Glomerular visceral epithelial cell (primary cell): ENCODE measurements at regions not wholly inside any gene's neighbourhood (a gene's known extent, or its start where the extent isn't known, plus 50 kb on each side); places are given as distances from the start of the nearest gene placed in this dataset.
"Not testable (repeated sequence)": the region's sequence is repeated elsewhere in the genome, so short reads cannot be mapped to it uniquely, and the experiment has no call there.

Experiments used
- DNase-seq: peaks from one replicate; pipeline ENCODE4 v3.0.0-alpha.2; 2016; ENCODE audit errors: extremely low spot score

DNA sequence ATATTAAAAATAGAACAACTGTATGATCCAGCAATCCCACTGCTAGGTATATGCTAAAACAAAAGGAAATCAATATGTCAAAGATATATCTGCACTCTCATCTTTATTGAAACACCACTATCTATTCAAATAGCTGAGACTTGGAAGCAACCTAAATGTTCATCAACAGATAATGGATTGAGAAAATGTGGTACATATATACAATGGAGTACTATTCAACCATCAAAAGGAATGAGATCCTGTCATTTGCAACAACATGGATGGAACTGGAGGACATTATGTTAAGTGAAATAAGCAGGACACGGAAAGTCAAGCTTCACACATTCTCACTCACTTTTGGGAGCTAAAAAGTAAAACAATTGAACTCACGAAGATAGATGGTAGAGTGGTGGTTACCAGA is 610.1 kb upstream of the SEMA3D start:
- DNase-seq = no peak

DNA sequence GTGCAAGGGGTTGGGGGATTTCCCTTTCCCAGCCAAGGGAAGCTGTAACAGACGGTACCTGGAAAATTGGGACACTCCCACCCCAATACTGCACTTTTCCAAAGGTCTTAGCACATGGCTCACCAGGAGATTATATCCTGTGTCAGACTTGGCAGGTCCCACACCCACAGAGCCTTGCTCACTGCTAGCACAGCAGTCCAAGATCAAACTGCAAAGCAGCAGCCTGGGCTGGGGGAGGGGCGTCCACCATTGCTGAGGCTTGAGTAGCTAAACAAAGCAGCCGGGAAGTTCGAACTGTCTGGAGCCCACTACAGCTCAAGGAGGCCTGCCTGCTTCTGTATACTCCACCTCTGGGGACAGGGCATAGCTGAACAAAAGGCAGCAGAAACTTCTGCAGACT is 604.2 kb upstream of the SEMA3D start:
- not testable (repeated sequence) for DNase-seq

DNA sequence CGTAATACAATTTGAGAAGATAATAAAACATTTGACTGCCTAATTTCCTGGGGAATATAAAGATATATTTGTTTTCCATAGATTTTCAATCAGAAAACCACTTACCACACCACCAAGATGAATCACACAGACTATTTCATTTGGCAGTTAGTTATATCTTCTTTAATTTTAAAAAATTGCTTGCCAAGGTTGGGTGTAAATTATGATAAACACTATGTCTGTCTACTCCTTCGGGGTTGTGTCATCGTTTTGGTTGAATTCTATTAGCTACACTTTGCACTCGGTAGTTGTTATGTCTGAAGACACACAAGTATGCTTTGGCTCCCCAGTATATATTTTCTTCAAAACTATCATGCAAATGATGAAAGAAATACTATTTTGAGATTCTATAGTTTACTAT is 594.8 kb upstream of the SEMA3D start:
- no peak for DNase-seq

DNA sequence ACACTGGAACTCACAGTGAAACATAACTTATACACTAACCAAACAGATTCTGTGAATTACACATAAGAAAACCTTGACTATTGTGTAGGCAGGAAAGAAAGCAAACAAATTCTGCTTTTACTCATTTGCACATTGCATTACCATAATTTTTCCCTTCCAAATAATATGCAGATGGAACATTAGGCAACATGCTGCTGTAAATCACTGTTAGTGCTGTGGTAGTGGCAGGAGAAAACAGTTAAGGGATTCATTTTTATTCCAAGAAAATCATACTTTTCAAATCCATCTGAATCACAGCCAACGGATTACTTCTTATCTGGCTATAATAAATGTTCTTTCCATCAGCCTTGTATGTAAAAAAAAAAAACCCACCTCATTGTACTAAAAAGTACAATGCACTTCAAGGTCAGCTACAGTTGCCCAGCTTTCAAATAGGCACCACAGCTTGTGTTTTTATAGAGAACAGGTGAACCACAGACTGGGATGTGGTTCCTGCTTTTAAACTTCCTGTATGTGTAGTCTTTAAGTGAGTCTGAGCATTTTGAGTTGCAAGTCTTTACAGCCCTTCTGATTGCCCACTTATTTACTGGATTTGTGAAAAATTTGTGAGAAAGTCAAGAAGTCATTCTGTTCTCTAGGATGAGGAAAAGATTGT is 590.0 kb upstream of the SEMA3D start:
- DNase-seq = no peak

DNA sequence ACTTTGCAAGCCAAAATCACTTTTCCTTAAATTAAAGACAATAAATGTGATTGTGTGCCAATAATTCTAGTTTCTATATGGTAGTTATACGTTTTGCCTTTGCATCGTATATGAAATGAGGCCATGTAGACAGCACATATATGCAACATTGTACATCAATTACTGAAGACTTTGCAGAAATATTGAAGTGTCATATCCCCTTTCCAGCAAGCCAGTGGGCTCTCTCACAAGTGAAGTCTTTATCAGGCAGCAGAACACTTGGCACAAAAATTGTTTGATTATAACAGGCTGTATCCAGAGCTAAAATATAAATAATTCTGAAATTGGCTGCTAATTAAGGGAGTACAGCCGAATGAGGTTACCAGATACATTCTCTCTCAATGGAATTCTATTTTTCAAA is 588.6 kb upstream of the SEMA3D start:
- DNase-seq = no peak

DNA sequence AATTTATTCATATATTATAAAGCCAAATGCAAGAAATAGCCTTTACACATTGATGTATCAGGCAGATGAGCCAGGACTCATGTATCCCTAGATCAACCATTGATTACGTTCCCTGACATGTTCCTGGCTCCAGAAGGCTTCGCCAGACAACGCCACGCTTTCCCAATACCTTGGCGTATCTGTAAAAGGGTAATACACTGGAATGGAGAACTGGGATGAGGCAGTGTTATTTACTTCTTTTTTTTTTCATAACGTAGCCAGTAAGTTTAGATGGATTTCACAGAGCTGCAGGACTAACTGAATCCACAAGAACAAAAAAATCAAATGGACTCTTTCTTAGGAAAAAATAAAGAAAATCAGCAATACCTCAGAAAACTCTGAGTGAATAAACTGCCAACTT is 588.1 kb upstream of the SEMA3D start:
- DNase-seq = no peak

DNA sequence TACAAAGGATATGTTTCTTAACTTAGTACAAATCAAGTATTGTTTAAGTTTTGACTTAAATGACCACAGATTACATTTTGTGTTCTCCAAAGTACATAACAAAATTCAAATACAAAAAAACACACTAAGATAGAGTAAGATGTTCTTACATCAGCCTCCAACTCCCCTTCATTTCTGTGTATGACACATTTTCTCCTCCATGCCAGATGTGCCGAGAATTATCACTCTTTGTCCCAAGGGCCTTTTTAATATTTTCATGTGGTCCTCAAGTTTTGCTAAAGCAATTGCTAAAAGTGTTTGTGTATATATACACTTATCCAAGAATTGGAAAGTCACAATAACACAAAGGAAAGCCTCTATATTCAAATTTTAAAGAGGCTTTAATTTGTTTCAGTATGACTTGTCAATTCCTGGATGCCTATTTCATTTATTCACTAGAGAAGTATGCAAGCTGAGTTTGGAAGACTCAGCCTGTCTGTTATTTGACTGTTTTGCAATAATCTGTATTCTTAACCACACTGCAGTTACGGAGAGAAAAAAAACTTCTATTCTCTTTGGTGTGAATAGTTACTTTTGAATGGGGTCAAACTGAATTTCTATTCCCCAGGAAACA is 586.4 kb upstream of the SEMA3D start:
- no peak for DNase-seq

DNA sequence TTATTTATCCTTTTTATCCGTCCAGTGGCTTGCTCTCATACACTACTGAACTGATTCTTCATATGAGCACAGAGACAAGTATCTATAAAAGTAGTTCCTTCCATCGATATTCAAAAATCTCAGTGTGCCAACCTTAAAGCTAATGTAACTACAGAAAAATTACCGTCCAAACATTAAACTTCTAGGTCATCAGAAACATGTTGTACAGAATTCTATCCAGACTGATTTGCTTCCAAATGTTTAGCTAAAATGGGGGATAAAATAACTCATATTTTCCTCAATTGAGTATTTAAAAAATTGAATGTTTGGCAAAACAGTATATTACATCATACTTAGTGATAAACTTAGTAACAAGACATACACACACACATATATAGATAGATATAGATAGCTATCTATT is 584.7 kb upstream of the SEMA3D start:
- no peak for DNase-seq

DNA sequence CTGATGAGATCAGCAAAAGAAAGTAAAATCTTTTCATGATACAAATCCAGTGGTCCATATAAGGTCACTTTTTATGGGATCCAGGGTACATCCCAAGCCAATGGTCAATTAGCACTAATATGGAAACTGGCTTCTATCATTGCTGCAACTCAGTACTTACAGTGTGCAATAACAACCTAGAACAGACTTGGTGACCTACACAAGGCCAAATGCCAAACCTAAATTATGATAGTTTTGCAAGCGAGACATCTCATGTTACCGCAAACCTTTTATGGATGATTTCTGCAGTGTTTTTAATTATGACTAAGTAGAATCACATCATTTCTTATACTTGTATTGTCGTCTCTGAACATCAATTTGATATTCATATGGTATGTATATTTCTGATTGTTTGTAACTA is 583.5 kb upstream of the SEMA3D start:
- DNase-seq = no peak

DNA sequence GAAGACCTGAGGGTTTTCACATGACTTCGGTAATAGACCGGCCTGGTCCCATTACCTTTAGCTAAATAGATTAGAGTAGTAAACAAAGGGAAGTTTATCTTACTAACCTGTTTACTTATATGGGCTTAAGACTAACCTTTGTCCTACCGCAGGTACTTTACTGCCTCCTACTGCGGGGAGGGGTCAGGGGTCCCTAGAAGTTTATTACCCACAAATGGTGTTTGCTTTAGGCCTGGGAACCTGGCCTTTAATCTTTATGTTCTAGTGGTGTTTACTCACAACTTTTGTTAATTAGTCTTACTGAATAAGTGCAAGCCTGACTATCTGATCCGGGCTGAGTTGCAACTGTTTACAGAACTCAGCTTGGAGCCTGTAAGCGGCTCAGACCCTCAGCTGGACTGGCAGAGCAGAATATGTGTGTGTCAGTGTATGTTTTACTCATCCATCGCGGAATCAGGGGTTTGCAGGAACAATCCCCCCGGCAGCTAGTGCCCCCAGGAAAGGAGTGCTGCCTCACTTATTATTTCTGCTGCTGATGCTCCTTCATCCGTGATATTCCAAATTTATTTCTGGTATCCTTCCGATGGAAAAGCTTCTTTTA is 578.9 kb upstream of the SEMA3D start:
- DNase-seq = no peak

DNA sequence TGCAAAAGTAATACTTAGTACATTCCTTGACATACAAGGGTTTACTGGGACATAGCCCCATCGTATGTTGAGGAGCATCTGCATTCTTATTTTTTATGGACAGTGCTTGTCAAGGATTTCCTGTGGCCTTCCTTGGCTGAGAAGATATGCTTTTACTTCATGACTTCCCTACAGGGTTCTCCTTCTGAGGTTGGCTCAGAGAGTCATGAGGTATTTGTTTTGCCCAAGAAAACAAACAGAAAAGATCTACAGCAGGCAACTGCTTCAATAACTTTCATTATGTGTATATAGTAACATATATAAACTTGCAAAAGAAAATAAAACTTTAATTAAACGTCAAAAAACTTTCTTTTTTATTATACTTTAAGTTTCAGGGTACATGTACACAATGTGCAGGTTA is 577.2 kb upstream of the SEMA3D start:
- no peak for DNase-seq

DNA sequence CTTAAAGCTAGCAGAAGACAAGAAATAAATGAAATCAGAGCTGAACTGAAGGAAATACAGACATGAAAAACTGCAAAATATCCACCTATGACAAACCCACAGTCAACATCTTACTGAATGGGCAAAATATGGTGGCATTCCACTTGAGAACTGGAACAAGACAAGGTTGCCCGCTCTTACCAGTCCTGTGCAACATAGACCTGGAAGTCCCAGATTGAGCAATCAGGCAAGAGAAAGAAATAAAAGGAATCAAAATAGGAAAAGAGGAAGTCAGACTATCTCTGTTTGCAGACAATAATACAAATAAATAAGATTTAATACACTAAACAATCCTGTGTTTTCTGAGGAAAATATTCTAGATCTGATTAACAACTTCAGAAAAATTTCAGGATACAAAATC is 570.5 kb upstream of the SEMA3D start:
- no peak for DNase-seq

DNA sequence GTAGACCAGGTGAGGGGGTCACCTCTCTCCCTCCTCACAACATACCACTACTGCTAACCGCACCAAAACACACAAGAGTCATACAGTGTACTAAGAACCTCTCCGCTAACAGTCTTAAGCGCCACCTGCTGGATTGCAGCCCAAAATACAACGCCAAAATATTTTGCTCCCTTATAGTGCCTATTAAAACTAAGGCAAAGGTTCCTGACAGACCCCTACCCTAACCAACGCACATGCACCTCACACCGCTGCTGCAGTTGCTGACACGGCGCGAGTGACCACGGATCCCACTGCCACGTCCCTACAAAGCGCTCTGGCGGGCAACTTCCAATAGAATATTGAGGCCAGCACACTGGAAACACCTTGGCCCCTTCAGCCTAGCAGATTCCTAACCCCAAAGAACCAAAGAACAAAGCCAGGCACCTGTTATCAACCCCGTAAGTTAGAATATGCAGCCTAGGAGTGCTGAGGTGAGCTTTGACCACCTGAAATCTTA is 563.6 kb upstream of the SEMA3D start:
- peak; percentile 24 for DNase-seq

DNA sequence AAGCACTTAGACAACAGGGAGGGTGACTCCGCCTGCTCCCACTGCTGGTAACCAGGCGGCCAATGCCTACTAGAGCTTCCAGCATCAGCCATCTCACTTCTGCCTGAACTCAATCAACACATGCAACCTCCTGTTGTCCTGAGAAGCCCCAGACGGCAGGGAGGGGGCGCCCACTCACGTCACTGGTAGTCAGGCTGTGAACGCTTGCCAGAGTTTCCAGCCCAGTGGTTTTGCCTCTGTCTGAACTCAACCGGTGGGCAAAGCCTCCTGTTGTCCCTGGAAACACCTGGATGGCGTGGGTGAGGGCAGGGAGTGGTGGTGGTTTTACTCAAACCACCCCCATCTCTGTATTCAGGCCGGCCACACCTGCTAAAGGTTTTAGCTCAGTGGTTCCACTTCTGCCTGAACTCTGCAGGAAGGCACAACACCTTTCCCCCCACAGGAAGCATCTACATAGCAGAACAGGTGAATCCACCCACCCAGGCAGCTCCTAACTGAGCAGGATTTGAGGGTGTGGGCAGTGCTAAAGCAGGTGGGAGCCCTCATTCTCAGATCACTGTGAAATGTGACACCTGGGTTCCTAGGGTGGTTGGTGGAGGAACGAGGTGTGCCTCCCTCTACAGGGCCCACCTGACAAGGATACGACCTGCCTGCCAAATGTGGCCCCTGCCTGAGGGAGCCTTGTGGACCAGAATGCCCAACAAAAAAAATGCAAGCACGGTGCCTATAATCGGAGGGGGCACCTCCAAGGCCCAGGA is 563.0 kb upstream of the SEMA3D start:
- DNase-seq = no peak

DNA sequence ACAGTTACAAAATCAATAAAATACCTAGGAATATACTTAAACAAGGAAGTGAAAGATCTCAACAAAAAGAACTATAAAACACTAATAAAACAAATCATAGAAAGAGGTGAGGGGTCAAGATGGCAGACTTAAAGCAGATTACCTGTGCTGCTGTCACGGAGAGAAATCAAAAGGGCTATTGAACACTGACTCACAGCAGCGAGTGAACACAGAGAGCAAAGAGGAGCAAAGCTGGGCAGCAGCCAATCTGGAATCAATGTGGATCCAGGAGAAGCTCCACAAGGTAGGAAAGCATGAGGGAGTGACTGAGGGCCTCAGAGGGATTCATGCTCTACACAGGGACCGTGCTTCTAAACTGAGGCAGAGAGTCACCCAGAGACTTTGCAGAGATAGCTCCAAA is 562.0 kb upstream of the SEMA3D start:
- DNase-seq = no peak

DNA sequence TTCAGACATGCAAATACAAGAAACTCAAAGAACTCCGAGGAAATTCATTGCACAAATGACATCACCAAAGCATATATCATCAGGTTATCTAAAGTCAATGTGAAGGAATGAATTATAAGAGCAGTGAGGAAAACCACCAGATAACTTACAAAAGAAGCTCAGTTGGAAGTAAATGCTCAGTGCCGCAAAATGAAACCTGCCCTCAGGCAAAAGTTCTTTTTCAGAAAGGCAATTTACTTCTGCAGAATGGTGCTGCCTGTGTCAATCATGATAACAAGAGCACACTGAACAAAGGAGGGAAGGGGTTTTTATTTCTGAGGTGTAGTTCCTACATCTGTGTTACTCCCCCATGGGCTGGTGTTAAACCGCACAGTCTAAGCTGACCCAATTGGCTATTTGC is 550.6 kb upstream of the SEMA3D start:
- no peak for DNase-seq

DNA sequence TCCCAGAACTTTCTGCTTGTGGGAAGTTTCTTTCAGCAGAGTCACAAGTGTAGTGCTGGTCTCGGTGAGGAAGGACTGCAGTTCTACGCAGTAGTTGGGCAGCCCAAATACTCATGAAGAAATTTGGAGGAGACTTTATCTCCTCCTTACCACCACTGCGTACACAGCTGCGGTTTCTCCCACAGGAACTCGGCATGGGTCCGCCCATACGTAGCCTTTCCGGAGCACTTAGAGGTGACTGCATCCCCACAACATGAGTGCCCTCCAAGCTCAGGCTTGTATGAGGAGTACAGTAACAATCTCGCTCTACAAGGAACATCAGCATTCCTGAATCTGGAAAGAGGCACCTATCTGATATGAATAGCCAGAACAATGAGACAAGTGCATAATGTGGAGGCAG is 549.2 kb upstream of the SEMA3D start:
- no peak for DNase-seq

DNA sequence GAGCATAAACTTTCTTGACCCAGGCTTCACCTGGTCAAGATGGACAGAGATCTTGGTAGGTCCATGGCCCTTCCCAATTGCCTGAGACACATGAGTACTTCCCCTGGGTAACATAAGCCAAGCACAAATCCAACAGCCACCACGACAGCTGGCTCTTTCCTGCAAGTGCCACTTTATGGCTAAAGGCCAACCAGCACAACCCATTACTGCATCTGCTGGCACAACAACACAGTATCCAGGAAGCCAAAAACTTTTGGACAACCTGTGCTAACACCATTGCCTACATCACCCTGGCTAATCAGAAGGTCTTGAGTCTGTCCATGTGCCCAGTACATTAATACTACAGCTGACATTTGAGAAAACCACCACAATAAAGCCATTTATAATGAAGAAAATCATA is 548.0 kb upstream of the SEMA3D start:
- no peak for DNase-seq

DNA sequence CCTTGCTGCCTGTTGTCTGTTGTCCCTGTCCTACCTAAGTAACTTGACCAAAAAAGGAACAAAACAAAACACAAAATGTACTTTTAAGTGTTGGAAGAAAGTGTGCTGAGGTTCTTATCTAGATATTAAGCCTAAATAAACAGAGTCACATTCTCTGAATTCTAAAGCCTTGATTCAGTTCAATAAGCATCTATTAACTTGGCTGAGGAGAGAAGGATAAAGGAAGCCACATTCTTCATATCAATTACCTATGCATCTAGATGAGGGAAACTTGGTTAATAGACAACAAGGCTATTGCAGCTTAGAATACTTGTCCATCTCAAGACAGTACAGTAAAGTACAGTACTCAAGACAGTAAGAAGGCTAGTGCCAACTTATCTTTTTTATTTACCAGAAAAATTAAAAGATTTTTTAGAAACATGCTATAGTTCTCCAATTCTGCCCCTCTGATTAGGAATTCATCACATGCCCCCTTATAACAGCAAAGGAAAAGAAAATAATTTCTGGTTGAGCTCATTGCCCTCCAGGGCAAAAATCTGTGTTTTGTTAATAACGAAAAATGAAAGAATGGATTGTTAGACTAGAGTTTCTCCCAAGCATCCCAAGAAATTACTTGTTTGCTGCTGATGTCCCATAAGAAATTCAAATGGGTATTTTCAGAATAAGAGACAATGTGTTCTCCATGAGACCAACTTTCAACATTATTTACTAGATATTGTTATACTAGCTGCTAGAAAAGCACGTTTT is 546.5 kb upstream of the SEMA3D start:
- peak; percentile 4 for DNase-seq

DNA sequence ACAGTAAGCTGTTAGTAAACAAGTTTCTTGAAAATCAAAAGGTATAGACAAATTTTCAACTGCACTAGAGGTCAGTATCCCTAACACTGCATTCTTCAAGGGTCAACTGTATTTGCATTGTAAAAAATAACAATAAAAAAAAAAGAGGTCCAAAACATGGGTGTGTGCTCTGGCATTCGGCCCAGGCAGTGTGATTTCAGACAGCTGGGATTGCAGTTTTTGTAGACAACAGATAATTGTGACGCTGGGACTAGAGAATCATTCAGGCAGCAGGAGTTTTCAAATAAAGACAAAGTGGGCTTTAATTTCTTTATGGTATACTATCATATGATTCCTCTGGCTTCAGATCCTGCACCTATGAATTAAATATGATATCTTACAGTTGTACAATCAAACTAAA is 543.2 kb upstream of the SEMA3D start:
- DNase-seq = no peak

DNA sequence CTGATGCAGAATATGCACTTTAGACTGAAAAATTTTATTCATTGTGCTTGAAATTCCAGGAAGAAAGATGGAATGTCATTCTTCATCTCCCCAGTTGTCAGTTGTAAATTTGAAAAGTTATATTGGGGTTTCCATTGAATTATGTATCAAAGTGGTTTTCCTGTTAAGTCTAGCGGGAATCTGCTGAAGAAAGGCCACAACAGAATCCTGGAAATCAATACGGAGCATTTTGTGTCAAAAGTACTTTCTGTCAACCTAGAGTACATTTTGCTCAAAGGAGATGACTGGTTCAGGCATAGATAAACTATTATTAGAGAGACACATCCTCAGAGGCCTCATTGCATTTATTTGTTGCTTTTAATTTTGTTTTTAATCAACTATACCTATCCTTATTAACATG is 538.2 kb upstream of the SEMA3D start:
- no peak for DNase-seq
